LHCN-M2 (cell line): ENCODE measurements at regions not wholly inside any gene's neighbourhood (a gene's known extent, or its start where the extent isn't known, plus 50 kb on each side); places are given as distances from the start of the nearest gene placed in this dataset.

Experiments
- DNase-seq: peaks from one replicate; pipeline ENCODE4 v3.0.0-alpha.2; 2012; ENCODE audit warnings: low read depth

DNA sequence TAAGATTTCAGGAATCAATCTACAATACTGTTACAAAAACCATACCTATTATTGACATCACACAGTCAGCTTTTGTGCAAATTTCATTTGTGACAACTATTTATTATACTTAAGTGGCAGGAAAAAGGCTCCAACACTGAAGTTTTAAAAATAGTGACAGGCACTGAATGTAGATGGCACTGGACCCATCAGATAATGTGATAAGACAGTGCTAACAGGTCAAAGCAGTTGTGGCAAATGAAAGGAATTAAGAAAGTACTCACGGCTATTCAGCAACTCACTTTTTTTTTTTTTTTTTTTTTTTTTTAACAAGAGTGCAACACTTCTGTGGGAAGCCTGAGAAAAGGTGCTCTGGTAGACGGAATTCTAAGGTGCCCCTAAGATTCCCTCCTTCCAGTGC, 115.0 kb upstream of the MEF2C start:
- DNase-seq, result no peak

DNA sequence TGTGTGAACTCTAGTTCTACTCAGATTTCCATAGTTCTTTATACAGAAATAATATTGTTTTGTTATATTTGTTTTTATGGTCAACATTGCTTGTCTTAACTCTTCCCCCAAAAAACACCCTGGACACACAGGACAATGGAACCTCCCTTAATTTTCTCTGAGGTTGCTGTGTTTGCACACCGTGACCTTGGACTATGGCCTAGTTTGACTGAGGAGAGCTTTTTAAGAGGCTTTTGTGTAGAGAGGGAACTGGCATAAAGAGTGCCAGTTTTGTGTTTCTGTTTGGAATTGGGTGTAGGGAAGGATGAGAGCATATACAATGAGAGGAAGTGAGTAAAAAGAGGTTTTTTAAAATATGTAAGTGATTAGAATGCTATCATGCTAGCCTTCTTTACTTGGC, 101.1 kb upstream of the MEF2C start:
- no peak for DNase-seq

DNA sequence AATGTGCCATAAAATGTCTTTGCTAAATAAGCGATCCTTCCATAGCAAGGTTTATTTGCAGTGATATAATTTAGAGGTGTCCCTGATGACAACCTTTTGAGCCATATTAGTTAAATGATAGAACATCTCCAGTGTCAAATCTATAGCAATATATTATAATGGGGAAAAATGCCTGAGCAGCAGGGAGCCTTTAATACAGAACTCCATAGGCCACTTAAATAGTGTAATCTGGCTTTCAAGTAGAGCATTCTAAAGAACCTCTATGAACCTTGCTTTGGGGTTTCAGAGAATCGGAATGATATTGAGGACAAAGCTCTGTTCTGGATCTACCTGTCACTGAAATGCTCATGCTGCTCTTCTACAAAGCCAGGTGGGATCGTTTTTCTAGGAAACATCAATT, 96.7 kb upstream of the MEF2C start:
- no peak for DNase-seq

DNA sequence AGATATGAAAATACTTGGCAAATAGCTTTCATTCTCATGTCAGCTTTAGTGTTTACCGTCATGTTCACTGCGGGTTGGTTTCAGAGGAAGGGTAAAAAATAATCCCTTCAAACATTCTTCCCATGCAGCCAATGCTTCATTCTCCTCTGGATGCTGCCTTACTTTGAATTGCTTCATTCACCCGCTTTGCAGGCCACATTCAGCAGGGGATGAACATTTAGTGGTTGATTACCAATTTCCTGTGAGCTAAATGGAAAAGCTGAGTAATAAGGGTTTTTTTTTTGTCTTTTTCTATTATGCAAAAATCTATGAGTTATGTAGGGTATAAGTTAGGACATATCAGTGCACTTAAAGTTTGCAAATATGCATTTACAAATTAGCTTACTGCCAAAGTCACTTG, 96.3 kb upstream of the MEF2C start:
- DNase-seq, result peak; percentile 28

DNA sequence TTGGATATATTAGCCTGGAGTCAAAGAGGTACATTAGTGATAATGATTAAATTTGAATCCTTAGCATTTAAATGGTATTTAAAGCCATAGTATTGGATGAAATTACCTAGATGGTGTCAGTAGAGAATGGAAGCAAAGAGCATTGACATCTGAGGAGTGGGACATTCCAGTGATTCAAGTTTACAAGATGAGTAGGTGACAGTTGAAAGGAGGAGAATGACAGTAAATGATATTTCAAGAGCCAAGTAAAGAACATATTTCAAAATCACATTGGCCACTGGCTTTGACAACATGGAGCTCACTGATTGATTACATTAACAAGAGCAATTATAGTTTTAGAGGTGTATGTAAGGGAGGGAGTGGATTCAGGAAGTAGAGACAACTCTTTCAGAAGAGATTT, 93.9 kb upstream of the MEF2C start:
- no peak for DNase-seq

DNA sequence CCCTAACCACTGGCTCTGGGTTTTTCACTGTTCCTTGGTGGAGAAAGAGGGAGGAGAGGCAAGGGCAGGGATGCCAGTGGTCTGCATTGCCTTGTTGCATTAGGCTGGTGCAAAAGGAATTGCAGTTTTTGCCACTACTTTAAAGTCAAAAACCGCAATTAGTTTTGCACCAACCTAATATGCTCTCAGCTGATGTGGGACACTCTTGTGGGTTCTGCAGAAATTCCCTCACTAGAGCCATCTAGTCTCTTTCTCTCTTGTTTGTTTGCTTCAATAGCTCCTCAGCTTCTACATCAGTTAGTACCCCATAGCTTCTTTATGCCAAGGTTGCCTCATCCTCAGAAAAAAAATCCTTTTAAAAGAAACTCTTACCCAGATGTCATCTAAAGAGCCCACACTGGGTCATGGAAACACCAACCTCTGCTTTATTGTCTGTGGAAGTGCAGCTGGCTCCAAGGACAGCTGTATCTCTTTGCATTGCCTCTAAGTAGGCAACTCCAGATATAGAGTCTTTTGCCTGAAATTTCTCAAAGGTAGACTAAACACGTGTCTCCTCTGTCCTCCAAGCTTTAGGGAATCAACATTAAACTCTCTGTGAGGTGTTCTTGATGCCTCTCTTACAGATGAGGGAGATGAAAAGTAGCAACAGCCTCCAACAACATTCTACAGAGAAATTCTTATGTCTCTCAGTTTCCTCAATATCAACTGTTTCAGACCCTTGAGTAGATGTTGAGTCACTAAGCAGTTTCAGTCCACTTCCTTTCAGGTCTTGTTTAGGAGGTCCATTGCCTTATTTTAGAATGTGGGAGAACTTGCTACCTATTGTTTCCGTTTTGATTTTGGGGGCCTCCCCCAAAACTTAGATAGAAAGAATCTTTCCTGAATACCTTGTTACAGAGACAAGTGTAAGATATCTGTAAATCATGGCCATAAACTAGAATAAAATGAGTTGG, 84.9 kb upstream of the MEF2C start:
- no peak for DNase-seq

DNA sequence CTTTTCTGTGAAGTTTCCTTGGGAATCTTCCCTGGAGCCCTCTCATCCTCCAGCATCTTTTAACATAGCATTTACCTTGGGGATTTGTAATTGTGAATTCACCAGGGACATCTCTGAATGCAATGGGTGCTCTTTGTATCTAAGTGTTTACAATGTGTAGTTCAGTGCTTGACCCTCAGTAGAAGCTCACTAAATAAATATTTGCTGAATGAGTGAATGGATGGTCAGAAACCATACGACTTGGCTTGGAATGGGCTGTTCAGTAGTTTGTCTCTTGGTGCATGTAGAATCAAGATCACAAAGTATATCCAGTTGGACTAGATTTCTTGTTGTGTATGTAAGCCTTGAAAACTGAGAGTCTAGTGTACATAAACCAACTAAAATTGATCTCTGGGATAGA, 81.8 kb upstream of the MEF2C start:
- no peak for DNase-seq

DNA sequence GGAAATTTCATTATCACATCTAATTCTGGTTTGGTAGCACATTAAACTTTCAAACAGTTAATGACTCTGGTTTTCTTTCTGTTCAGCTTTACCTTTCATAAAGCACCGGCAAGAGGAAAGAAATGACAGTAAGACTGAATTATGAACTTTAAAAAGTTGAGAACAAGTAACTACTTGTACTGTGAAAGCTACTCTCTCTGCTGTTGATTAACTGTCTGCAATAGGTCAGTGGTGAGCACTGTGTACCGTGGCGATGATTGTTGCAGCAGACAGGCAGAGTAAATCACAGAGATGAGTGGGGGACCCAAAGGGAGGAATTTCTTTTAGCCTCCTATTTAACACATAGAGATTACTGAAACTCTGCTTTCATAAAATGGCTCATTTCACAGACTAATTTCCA, 74.0 kb upstream of the MEF2C start:
- peak; percentile 31 for DNase-seq

DNA sequence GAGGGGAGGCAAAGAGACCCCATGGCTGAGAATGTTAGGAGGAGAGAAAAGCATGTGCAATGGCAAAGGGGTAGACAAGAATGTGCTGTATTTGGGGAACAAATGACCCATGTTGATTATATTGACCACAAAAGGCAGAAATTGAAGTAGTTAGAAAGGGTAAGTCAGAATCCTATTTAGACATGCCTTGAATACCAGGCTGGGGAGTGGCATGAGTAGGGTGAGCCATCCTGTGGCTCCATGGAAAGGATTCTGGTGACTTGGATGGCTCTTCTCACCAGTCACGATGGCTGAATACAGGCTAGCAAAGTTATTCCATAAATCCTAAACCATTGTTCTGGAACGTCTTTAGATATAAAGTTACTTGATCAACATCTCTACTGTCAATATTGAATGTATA, 73.4 kb upstream of the MEF2C start:
- peak; percentile 79 for DNase-seq

DNA sequence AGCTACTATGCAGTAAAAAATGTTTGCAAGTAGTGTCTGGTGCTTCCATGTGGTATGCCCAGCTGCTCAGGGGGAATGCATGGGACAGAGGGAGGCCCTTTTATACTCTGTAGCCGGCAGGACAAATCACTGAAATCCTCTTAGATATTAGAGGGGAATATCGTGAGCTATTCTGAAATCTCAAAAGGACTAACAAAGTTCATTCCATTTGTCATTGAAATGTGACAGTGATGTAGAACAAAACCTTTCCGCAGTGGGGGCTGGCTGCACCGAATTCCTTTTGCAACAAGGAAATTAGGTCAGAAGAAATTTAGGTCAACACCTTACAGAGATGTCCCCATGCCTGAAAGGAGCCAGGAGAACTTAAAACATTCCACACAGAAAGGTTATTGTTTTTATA, 72.4 kb upstream of the MEF2C start:
- DNase-seq, result peak; percentile 37

DNA sequence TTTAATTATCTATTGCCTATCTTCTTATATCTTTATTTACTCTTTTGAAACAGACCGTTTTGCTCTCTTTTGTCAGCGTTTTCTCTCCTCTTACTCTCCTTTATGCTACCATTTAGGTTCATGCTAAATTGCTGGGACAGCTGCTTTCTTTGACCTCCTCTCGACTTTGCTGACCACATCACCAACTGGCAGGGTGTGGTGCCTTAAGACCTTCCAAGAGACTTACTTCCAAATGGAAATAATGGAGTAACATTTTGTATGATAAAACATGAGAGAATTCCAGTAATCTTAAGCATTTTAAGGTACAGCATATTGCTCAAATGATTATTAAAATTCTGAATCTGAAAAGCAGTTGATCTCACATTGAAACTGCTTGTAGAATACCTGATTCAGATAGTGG, 71.5 kb upstream of the MEF2C start:
- DNase-seq, result peak; percentile 95

DNA sequence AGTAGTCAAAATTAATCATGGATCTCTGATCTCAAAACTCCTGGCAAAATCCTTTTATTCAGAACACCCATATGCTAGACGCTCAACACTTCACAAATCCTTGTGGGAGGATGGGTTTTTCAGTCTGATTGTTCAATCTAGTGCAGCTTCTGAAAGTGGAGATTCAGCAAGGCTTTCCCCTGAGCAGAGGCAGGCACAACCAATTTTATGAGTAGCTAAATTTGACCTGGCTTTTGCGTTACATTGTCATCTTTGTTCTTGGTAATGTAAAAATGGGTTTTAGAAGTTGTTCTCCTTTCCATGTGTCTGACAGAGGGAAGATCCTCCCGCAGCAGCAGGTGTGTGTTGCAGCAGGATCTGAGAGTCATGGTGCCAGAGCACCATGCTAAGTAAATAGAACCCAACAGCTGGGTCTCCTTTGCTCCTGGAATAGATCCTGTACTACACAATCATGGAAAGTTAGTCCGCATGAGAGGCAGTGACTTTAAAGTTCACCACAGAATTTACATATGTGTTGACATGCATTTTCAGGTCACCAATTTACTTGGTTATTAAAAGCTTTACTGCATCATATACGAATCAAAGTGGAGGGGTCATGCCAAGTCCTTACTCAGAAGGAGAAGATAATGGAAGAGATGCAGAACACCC, 70.1 kb upstream of the MEF2C start:
- DNase-seq, result peak; percentile 26

DNA sequence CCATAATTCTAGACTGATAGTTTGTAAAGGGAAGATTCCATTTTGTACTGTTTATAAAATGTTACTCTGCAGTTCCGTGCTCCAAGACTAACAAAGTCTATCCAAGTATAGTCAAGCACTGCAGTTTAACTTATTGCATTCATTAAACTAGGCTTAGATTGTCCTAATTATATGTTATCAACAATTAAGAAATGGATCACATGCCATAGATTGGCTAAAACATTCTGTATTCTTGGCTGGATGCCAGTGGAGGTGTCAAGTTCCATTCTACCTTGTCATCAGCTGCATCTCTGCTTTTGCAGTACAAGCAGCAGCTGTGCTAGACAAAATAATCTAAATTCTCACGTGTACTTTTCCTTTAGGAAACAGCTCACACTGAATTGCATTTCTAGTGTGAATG, 69.4 kb upstream of the MEF2C start:
- DNase-seq, result peak; percentile 77

DNA sequence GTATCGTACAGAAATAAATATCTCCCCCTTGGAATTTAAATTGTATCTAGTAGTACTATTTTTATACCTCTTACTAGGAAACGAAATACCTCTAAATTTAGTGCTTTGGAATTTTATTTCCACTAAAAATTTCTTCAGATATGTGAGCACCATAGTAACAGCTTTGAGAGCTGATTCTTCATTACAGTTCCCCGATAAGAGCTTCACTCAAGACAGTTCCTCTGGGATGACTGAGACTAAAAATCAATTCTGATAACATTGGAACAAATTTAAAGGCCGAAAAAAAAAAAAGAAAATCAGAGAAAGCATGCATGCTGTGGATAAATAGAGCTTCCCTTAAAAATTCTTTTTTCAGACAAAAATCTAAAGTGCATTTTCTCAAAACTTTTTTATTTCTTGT, 68.5 kb upstream of the MEF2C start:
- no peak for DNase-seq

DNA sequence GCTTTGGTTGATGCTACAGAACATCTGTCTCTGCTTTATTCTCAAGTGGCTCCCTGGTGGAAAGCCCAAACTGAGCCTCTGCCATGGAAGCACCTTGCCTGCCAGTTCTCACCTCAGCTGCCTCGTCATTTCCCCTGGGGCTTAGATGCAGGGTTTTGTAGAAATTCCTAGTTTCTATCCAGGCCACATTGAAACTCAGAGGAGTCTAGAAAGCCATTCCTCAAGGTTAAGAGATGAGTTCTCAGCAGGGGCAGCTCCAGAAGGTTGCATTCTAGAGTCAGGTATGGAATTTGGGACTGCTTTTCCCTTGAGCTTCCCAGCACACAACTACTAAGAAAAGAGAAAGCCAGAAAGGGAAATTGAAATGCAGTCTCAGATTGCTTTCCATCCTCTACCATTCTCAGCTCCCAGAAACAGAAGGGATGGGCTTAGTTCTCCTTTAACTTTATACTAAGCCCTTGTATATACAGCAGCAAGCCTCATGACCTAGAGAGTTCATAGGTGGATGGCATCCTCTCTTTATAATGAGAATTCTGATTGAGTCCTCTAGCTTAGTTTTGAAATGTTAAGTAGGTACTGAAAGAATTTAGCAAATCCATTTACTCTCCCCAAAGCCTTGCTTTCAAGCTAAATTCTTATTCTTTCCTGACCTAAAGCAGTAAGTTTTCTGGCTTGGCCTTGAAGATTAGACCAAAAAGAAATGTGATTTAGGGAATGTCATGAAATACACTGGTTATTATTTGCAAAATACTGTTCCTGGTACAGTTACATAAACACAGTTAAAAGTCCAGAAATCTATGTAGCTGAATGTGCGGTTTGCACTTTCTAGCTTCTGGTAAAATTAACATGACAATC, 66.0 kb upstream of the MEF2C start:
- no peak for DNase-seq

DNA sequence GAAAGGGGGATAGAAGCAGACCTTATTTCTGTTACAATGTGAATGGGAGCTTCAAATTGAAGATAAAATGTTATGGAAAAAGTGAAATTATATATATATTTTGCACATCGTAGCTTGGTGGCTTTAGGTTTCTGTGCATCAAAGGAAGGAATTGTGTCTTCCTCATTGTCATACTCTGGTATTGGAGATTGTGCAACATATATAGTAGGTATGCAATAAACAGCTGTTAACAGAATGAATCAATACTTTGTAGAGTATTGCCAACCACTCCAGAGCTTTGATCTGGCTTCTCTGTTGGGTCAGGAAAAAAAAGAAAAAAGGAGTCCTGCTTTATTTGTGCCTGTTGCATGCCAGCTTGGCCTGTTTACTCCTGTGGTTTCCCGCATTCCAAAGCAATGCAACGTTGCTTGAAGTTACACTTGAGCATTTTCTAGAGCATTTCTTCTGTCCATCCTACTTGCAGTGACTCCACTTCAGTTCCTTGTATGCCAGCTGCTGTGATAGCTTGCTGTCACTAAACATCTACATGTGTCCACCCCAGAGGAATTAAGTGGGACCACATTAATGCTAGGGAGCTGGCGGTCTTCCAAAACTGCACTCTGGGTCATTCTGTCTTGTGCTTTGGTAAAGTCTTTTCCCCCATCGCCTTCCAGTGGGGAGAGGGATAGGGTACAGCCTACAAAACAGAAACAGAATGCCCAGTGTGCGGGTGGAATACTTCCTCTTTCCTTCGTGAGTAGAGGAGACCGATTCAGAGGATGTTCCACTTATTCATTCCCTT, 62.0 kb upstream of the MEF2C start:
- peak; percentile 80 for DNase-seq

DNA sequence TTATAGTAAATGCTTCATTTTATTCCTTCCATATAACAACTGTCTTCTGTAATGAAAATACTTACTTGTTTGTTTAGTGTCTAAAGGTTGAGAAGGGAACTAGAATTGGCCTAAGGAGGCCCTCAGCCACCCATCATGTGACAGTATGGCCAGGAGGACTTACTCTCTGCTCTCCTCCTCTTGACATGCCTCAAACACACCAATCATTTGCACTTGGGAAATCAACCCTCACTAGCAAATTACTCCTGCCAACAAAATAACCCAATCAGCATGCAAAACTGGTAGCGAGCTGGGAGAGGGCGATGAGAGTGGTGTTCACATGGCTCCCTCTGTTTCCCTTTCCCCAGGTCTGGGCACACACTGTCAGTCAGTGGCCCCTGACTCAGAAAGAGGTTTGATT, 58.6 kb upstream of the MEF2C start:
- DNase-seq, result no peak

DNA sequence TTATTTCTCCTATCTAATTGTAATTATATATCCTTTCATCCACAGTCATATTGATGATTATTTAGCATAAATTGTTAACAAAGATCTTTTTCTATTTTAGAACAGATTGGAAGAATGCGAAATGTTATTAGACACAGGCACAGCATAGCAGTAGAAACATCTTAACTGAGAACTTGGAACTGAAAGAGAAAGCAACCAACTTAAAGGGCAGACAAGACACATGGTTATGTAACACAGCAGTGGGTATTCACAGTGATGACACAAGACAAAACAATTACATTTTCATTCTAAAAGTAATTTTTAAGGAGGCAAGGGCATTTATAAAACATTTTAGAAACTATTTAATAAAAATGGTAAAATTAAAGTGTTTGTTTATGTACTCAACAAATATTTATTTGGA, 57.7 kb upstream of the MEF2C start:
- DNase-seq, result no peak

DNA sequence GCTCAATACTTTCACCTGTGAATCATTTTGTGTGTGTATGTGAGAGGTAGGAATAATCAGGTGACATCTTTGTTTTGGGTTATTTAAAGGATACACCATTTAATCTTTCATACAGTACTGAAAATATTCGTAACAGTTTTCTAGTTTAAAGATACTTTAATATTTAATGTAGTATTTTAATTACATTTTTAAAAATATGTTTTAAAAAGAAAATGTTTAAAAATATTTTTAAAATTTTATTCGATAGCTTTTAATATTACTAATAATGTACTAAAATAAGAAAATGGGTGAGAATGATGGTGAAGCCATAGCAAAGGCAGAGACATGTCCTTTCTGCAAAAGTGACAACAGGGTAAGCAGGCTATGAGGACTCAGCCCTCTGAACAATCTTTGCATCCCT, 56.3 kb upstream of the MEF2C start:
- no peak for DNase-seq

DNA sequence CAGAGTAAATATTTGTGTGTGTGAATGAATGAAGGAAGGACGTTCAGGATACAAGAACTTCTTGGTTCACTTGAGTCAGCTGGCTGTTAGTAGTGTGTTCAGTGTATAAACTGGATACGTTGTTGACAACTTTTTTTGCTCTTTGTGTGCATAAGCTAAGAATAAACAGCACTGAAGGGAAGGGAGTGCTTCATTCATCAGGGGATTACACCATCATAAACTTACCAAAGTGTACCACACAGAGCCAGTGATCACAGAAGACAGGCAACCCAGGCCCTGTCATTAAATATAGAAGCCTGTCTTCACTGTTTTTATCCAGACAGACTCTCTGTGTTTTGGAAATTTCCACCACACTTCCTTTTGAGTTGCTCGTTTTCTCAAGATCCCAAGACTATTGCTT, 55.5 kb upstream of the MEF2C start:
- DNase-seq, result no peak

DNA sequence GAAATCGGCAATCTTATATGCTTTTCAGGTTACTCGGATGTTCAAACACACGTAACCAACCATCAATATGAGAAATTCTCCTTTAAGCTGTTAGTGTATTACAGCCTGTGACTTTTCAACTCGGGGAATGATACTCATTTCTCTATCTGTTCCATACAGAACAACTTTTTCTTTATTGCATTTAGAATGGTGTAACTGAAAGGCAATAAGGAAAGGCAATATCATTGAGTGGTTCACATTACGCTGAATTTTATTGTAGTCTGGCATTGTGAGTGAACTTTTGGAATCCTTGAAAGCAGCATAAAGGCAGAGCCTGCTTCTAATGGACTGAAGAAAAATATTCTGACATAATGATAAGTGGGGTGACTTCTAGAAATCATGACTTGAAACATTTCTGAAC, 54.4 kb upstream of the MEF2C start:
- no peak for DNase-seq

DNA sequence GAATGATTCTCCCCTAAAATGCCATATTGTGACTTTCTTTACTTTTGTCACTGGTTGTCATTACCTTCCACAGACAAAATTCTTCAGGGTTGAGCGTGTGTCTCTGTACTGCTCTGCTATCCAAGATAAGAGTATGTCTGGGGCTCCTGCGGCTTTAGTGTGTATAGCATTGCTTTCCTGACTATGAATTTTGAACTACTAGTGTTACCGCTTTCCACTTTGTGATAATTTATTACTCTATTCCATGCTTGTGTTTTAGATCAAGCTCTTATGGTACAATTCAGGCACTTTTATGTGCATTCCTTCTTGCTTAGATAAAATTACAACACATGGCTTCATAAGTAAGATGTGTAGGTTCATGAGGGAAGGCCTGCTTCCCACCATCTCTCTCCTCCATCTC, 51.5 kb upstream of the MEF2C start:
- DNase-seq, result no peak
